ENCODE measurements at regions not wholly inside any gene's neighbourhood (a gene's known extent, or its start where the extent isn't known, plus 50 kb on each side); places are given as distances from the start of the nearest gene placed in this dataset.

DNA sequence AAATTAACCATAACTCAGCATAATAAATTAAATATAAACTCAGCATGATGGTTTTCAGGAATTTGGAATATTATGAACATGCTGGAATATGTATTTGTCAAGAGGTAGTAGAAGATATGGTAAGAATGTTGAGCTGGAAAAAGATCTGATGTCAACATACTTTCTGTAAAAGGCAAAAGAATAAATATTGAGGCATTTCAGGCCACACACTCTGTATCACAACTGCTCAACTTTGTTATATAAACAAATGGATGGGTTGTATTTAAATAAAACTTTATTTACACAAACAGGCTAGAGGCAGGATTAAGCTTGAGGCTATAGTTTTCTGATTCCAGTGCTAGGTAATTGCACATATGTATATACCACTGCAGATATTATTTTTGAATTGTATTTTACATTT, 1409.4 kb downstream of the MRPL39 start:
- H3K4me2 ChIP-seq (ENCODE audit: low read depth, low read length, poor library complexity, severe bottlenecking) = no peak overlapping the region
- H3K9ac ChIP-seq (ENCODE audit: low read depth, low read length, poor library complexity, severe bottlenecking) = no peak overlapping the region
- no peaks in the 10 kb centered on the region for H3K79me2 ChIP-seq (ENCODE audit: insufficient read depth, low read length)

DNA sequence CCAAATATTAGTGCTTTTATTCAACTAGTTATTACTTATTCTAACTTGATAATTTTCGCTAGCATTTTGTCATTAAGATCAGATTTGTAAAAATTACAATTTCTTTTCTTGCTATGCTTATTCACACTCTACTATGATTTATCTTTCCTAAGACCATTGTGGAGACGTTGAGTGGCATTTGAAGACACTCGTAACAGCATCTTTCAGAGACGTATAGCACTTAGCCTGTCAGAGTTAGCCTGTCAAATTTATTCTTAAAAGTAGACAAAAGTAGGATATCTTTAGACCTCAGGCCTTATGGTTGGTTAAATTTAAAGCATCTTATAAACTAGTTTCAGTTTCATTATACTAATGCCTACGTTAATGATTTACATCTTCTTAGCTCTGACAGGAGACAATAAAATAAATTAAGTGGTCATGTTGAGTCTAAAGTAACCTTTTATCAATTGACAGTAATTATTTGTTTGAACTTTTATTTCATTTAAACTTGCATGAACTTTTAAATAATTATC, 1410.1 kb downstream of the MRPL39 start:
- H3F3A ChIP-seq (ENCODE audit: low read depth) = no peaks in the 10 kb centered on the region
- H3K4me1 ChIP-seq (ENCODE audit: insufficient read depth, low read length, poor library complexity, severe bottlenecking) = no peaks in the 10 kb centered on the region
- no peak overlapping the region for H3K9ac ChIP-seq (ENCODE audit: low read depth, low read length, poor library complexity, severe bottlenecking)
- H3K4me3 ChIP-seq (ENCODE audit: low read length, poor library complexity, severe bottlenecking) = no peak overlapping the region
- no peaks in the 10 kb centered on the region for H3K9me3 ChIP-seq (ENCODE audit: insufficient read depth, low read depth, low read length)
- no peaks in the 10 kb centered on the region for H3K36me3 ChIP-seq (ENCODE audit: insufficient read depth, low read length)
- no peaks in the 10 kb centered on the region for H3K79me2 ChIP-seq (ENCODE audit: insufficient read depth, low read length)
- TF ChIP-seq, protein P1, sequence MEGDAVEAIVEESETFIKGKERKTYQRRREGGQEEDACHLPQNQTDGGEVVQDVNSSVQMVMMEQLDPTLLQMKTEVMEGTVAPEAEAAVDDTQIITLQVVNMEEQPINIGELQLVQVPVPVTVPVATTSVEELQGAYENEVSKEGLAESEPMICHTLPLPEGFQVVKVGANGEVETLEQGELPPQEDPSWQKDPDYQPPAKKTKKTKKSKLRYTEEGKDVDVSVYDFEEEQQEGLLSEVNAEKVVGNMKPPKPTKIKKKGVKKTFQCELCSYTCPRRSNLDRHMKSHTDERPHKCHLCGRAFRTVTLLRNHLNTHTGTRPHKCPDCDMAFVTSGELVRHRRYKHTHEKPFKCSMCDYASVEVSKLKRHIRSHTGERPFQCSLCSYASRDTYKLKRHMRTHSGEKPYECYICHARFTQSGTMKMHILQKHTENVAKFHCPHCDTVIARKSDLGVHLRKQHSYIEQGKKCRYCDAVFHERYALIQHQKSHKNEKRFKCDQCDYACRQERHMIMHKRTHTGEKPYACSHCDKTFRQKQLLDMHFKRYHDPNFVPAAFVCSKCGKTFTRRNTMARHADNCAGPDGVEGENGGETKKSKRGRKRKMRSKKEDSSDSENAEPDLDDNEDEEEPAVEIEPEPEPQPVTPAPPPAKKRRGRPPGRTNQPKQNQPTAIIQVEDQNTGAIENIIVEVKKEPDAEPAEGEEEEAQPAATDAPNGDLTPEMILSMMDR (conservative IDR thresholded peaks at IDR 0.05; ENCODE audit: low read length) = no peak
- no peak overlapping the region for H2AFZ ChIP-seq (ENCODE audit: low read length)
- no peaks in the 10 kb centered on the region for H3K27me3 ChIP-seq (ENCODE audit: insufficient read depth, low read length, poor library complexity, severe bottlenecking)
- no peaks in the 10 kb centered on the region for H4K20me1 ChIP-seq (ENCODE audit: insufficient read depth, low read length, poor library complexity, severe bottlenecking)
- no peaks in the 10 kb centered on the region for H3K9me2 ChIP-seq (replicated peaks; ENCODE audit: low read depth, low read length)
- no peak overlapping the region for H3K4me2 ChIP-seq (ENCODE audit: low read depth, low read length, poor library complexity, severe bottlenecking)

More for the DNA sequence above, 1409.4 kb downstream of the MRPL39 start:
- no peak overlapping the region for H3K4me3 ChIP-seq (ENCODE audit: low read length, poor library complexity, severe bottlenecking)
- H3K9me2 ChIP-seq (replicated peaks; ENCODE audit: low read depth, low read length) = no peaks in the 10 kb centered on the region
- H3K9me3 ChIP-seq (ENCODE audit: insufficient read depth, low read depth, low read length) = no peaks in the 10 kb centered on the region
- no peaks in the 10 kb centered on the region for H4K20me1 ChIP-seq (ENCODE audit: insufficient read depth, low read length, poor library complexity, severe bottlenecking)
- TF ChIP-seq, protein P1 (conservative IDR thresholded peaks at IDR 0.05; ENCODE audit: low read length) = no peak
- TF ChIP-seq EZH2phosphoT487 (IDR thresholded peaks at IDR 0.05; ENCODE audit: borderline replicate concordance) = no peak
- H2AFZ ChIP-seq (ENCODE audit: low read length) = no peak overlapping the region
- H3K36me3 ChIP-seq (ENCODE audit: insufficient read depth, low read length) = no peaks in the 10 kb centered on the region
- no peaks in the 10 kb centered on the region for H3K4me1 ChIP-seq (ENCODE audit: insufficient read depth, low read length, poor library complexity, severe bottlenecking)
- no peaks in the 10 kb centered on the region for H3K27me3 ChIP-seq (ENCODE audit: insufficient read depth, low read length, poor library complexity, severe bottlenecking)
- no peaks in the 10 kb centered on the region for H3F3A ChIP-seq (ENCODE audit: low read depth)

- TF ChIP-seq, protein P1 (conservative IDR thresholded peaks at IDR 0.05; ENCODE audit: low read length) = no peak
- TF ChIP-seq EZH2phosphoT487 (IDR thresholded peaks at IDR 0.05; ENCODE audit: borderline replicate concordance) = no peak
- H3K9me3 ChIP-seq (ENCODE audit: insufficient read depth, low read depth, low read length) = no peaks in the 10 kb centered on the region
Measured at GRCh38 chr21:24188506-24188905, 1418.8 kb downstream of the MRPL39 start.

More at GRCh38 chr21:24188506-24188905, 1418.8 kb downstream of the MRPL39 start:
- H3F3A ChIP-seq (ENCODE audit: low read depth) = no peaks in the 10 kb centered on the region
- no peaks in the 10 kb centered on the region for H3K36me3 ChIP-seq (ENCODE audit: insufficient read depth, low read length)
- no peak overlapping the region for H3K4me3 ChIP-seq (ENCODE audit: low read length, poor library complexity, severe bottlenecking)
- no peaks in the 10 kb centered on the region for H3K4me1 ChIP-seq (ENCODE audit: insufficient read depth, low read length, poor library complexity, severe bottlenecking)
- no peaks in the 10 kb centered on the region for H3K9me2 ChIP-seq (replicated peaks; ENCODE audit: low read depth, low read length)
- H3K9ac ChIP-seq (ENCODE audit: low read depth, low read length, poor library complexity, severe bottlenecking) = no peak overlapping the region
- H3K4me2 ChIP-seq (ENCODE audit: low read depth, low read length, poor library complexity, severe bottlenecking) = no peak overlapping the region
- H3K27me3 ChIP-seq (ENCODE audit: insufficient read depth, low read length, poor library complexity, severe bottlenecking) = no peaks in the 10 kb centered on the region
- no peak overlapping the region for H2AFZ ChIP-seq (ENCODE audit: low read length)
- no peaks in the 10 kb centered on the region for H4K20me1 ChIP-seq (ENCODE audit: insufficient read depth, low read length, poor library complexity, severe bottlenecking)
- H3K79me2 ChIP-seq (ENCODE audit: insufficient read depth, low read length) = no peaks in the 10 kb centered on the region

All from Loucy (cell line).